SK-N-MC (cell line): ENCODE measurements at regions not wholly inside any gene's neighbourhood (a gene's known extent, or its start where the extent isn't known, plus 50 kb on each side); places are given as distances from the start of the nearest gene placed in this dataset.

Source experiments
- DNase-seq: peaks from one replicate; pipeline ENCODE4 v3.0.0-alpha.2; 2011; ENCODE audit warnings: low read depth, low spot score
- H3K27ac ChIP-seq: fragments of 200-600 bp; sonication (generic); 2 replicates; pipeline ENCODE4 v1.5.1; 2016; ENCODE audit warnings: mixed run types
- H3K36me3 ChIP-seq: fragments of 200-600 bp; sonication (generic); 2 replicates; pipeline ENCODE4 v1.6.1; 2017; ENCODE audit warnings: antibody characterized with exemption, low read length, mixed read lengths; ENCODE audit not compliant: insufficient read depth
- H3K4me3 ChIP-seq: fragments of 200-600 bp; sonication (generic); 2 replicates; pipeline ENCODE4 v1.5.1; 2016
- H3K9ac ChIP-seq: fragments of 200-600 bp; sonication (generic); 2 replicates; pipeline ENCODE4 v1.8.0; 2017; ENCODE audit warnings: mixed run types, mixed read lengths; ENCODE audit not compliant: insufficient read length
- H3K9me3 ChIP-seq: fragments of 200-600 bp; sonication (generic); 2 replicates; pipeline ENCODE4 v1.6.1; 2017; ENCODE audit warnings: low read depth, mild to moderate bottlenecking, antibody characterized with exemption, low read length, moderate library complexity, mixed read lengths
- EZH2 ChIP-seq: fragments of 200-600 bp; sonication (generic); IDR thresholded peaks from one replicate; pipeline ENCODE4 v1.6.1; 2017; ENCODE audit warnings: antibody characterized with exemption
- FOXP2 ChIP-seq: optimal IDR thresholded peaks from 2 replicates; pipeline ENCODE3; 2011; ENCODE audit warnings: mild to moderate bottlenecking, moderate library complexity; ENCODE audit not compliant: insufficient read depth; ENCODE audit errors: extremely low read length, control extremely low read depth
- POLR2AphosphoS5 ChIP-seq: IDR thresholded peaks from 2 replicates; pipeline ENCODE4 v1.6.1; 2012; ENCODE audit warnings: mild to moderate bottlenecking, low read depth, low read length, borderline replicate concordance

GRCh38 chr18:4844320-4844719 lies 352.7 kb downstream of the AKAIN1 start:
- H3K36me3 ChIP-seq: no peaks in the 10 kb centered on the region
- TF ChIP-seq EZH2: no peak
- no peak for TF ChIP-seq FOXP2
- no peak for TF ChIP-seq POLR2AphosphoS5
- no peak overlapping the region for H3K9ac ChIP-seq
- H3K27ac ChIP-seq: no peak overlapping the region
- H3K9me3 ChIP-seq: no peaks in the 10 kb centered on the region
- no peak for DNase-seq
- H3K4me3 ChIP-seq: no peak overlapping the region

- Histone ChIP-seq H3K4me3 (no peak overlapping the region), H3K9ac (no peak overlapping the region), H3K9me3 (no peaks in the 10 kb centered on the region), H3K27ac (no peak overlapping the region), H3K36me3 (no peaks in the 10 kb centered on the region)
- DNase-seq: no peak
- TF ChIP-seq FOXP2 (no peak), EZH2 (no peak), POLR2AphosphoS5 (no peak)
Measured at GRCh38 chr18:4843771-4844170, 353.3 kb downstream of the AKAIN1 start.

DNA sequence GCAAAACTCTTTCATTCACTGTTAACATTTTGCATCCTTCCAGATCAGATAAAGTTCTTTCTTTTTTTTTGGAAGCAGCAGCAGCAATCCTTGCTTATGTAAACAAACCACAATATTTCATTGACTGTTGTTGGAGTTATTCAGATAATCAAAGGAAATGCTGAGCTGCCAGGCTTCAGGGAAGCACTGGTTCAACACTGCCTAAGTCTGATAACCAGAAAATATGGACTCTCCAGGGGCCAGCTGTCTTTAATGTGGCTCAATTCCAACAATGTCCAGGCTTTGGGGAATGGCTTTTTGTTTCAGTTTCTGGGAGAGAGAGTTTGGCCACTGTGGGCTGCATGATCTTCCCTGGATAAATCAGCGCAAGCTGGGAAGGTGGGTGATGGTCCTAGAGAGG lies 354.3 kb downstream of the AKAIN1 start:
- Histone ChIP-seq H3K9me3 (no peaks in the 10 kb centered on the region), H3K36me3 (no peaks in the 10 kb centered on the region), H3K9ac (no peak overlapping the region), H3K4me3 (no peak overlapping the region), H3K27ac (no peak overlapping the region)
- TF ChIP-seq EZH2: no peak
- no peak for TF ChIP-seq FOXP2
- TF ChIP-seq POLR2AphosphoS5: no peak
- DNase-seq: no peak

GRCh38 chr18:4842287-4842686 lies 354.8 kb downstream of the AKAIN1 start:
- Histone ChIP-seq H3K9me3 (no peaks in the 10 kb centered on the region), H3K36me3 (no peaks in the 10 kb centered on the region), H3K4me3 (no peak overlapping the region), H3K27ac (no peak overlapping the region), H3K9ac (no peak overlapping the region)
- DNase-seq: no peak
- TF ChIP-seq FOXP2: no peak
- TF ChIP-seq POLR2AphosphoS5: no peak
- TF ChIP-seq EZH2: no peak

DNA sequence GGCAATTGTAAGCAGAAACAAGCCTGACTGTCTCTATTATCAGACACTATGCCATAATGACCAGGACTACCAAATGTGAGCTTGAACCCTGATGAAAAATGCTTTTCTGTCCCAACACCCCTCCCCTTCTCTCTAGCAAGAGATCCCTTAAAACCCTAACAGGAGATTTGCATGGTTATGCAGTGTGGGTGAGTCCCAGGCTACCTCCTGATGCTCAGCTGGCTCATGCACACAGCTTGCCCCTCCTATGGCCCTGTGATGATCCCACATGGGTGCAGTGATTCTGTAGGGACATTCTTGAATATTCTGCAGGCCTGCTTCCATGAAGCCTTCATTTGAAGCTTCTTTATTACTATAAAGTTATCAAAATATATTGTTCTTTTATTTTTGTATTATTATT lies 357.4 kb downstream of the AKAIN1 start:
- no peak for DNase-seq
- Histone ChIP-seq H3K27ac (no peak overlapping the region), H3K9me3 (no peaks in the 10 kb centered on the region), H3K9ac (no peak overlapping the region), H3K4me3 (no peak overlapping the region), H3K36me3 (no peaks in the 10 kb centered on the region)
- TF ChIP-seq EZH2: no peak

DNA sequence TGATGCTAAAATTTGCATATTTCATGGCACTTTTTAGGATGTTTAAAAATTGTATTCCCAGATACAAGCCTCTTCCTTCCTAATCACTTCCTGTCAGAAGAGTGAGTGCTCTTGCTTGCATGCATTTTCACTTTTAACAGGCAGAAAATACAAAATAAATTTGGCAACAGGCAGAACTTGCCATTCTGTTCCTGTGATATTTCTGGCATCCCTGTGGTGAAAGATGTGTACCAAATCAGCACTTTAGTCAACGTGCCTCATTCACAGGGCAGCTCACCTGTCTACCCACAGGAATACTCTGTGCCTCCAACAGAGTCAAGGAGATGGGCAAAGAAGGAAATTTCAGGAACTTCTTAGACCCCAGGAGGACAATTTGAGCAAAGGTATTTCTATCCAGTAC lies 360.9 kb downstream of the AKAIN1 start:
- TF ChIP-seq FOXP2 (no peak), EZH2 (no peak), POLR2AphosphoS5 (no peak)
- H3K27ac ChIP-seq: no peak overlapping the region
- H3K36me3 ChIP-seq: no peaks in the 10 kb centered on the region
- no peak overlapping the region for H3K9ac ChIP-seq
- DNase-seq: no peak
- no peaks in the 10 kb centered on the region for H3K9me3 ChIP-seq
- H3K4me3 ChIP-seq: no peak overlapping the region

- Histone ChIP-seq H3K27ac (no peak overlapping the region), H3K9ac (no peak overlapping the region), H3K4me3 (no peak overlapping the region), H3K9me3 (no peaks in the 10 kb centered on the region), H3K36me3 (no peaks in the 10 kb centered on the region)
- DNase-seq: no peak
- TF ChIP-seq EZH2 (no peak), POLR2AphosphoS5 (no peak), FOXP2 (no peak)
Measured at GRCh38 chr18:4831791-4832375, 365.2 kb downstream of the AKAIN1 start.

DNA sequence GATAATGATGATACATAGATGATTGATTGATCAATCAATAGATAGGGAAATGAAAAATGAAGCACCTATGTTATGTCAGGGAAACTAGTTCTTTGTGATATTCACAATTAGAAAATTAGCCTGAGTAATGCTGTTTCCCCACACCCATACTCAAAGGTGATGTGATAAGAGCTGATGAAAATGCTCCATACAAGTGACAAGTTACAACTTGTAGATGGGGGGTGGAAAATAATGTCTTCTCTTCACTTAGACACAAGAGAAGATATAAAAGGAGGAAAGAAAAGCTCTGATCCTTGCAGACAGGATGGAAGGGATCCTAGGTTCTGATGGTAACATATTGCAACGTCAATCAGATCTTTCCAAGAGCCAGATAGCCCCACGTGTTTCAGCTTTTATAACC lies 365.9 kb downstream of the AKAIN1 start:
- no peaks in the 10 kb centered on the region for H3K9me3 ChIP-seq
- no peak for TF ChIP-seq POLR2AphosphoS5
- TF ChIP-seq EZH2: no peak
- TF ChIP-seq FOXP2: no peak
- H3K4me3 ChIP-seq: no peak overlapping the region
- H3K9ac ChIP-seq: no peak overlapping the region
- no peak overlapping the region for H3K27ac ChIP-seq
- DNase-seq: no peak
- H3K36me3 ChIP-seq: no peaks in the 10 kb centered on the region

DNA sequence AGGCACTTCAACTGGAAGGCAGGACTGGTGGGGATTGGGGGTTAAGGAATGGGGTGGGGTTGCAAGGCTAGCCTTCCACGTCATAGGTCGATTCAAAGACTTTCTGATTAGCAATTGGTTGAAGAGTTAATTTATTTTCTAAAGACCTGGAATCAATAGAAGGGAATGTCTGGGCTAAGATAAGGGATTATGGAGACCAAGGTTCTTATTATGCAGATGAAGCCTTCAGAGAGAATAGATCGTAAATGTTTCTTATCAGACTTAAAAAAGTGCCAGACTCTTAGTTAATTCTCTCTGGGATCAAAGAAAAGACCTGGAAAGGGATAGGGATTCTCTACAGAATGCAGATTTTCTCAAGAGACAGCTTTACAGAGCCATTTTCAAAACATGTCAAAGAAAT lies 368.0 kb upstream of the DLGAP1 start:
- Histone ChIP-seq H3K27ac (no peak overlapping the region), H3K9me3 (no peaks in the 10 kb centered on the region), H3K9ac (no peak overlapping the region), H3K4me3 (no peak overlapping the region), H3K36me3 (no peaks in the 10 kb centered on the region)
- DNase-seq: no peak
- TF ChIP-seq FOXP2: no peak
- TF ChIP-seq POLR2AphosphoS5: no peak
- no peak for TF ChIP-seq EZH2
